SK-N-SH (cell line): ENCODE measurements at regions not wholly inside any gene's neighbourhood (a gene's known extent, or its start where the extent isn't known, plus 50 kb on each side); places are given as distances from the start of the nearest gene placed in this dataset.

ENCODE experiments used
- CTCF ChIA-PET: fragments of 300-600, 350-600 bp; formaldehyde crosslinking; extraction: SDS; loops from one replicate; lab custom pipeline; 2021; lab: Yijun Ruan, JAX
- POLR2A ChIA-PET: fragments of 350-600 bp; sonication (Branson Sonifier 250); formaldehyde crosslinking; extraction: SDS; loops from one replicate; lab custom pipeline; 2020; ENCODE audit warnings: antibody characterized with exemption, inconsistent platforms; lab: Yijun Ruan, JAX
- DNase-seq: peaks from one replicate; pipeline ENCODE4 v3.0.0; 2012
- H2AFZ ChIP-seq: fragments of 200-600 bp; sonication (generic); 2 replicates; pipeline ENCODE4 v1.8.1; 2016; ENCODE audit warnings: antibody characterized with exemption, mild to moderate bottlenecking, low read depth
- H3F3A ChIP-seq: fragments of 200-600 bp; sonication (generic); replicated peaks from 2 replicates; pipeline ENCODE3; 2016; ENCODE audit warnings: antibody characterized with exemption, mild to moderate bottlenecking; ENCODE audit not compliant: insufficient read depth
- H3K27ac ChIP-seq, 2 experiments: fragments of 200-500 bp in 1 of 2; fragments of 200-600 bp in 1 of 2; sonication (Bioruptor generic) in 1 of 2; sonication (generic), shearing (Covaris generic) in 1 of 2; 2 replicates each; pipeline versions ENCODE4 v1.5.1 to v1.6.1; 2014 to 2016; ENCODE audit warnings: low read depth in 2 of 2, inconsistent platforms in 1 of 2, low read length in 1 of 2, mild to moderate bottlenecking in 1 of 2, mixed read lengths in 1 of 2
- H3K27me3 ChIP-seq: fragments of 200-600 bp; sonication (generic), shearing (Covaris generic); 2 replicates; pipeline ENCODE4 v1.6.1; 2016; ENCODE audit warnings: mixed run types; ENCODE audit not compliant: insufficient read depth
- H3K36me3 ChIP-seq, 2 experiments: fragments of 200-500 bp in 1 of 2; fragments of 200-600 bp in 1 of 2; sonication (Bioruptor generic) in 1 of 2; sonication (generic) in 1 of 2; replicated peaks in 1 of 2; 2 replicates each; pipeline versions ENCODE3 to v1.5.1; 2014 to 2016; ENCODE audit warnings: low read length in 1 of 2, mild to moderate bottlenecking in 1 of 2; ENCODE audit not compliant: insufficient read depth in 2 of 2, control insufficient read depth in 1 of 2
- H3K4me1 ChIP-seq, 2 experiments: fragments of 200-500 bp in 1 of 2; fragments of 200-600 bp in 1 of 2; sonication (Bioruptor generic) in 1 of 2; sonication (generic), shearing (Covaris generic) in 1 of 2; 2 replicates each; pipeline versions ENCODE4 v1.5.1 to v1.6.1; 2014 to 2016; ENCODE audit warnings: low read depth in 1 of 2, low read length in 1 of 2, mixed run types in 1 of 2; ENCODE audit not compliant: insufficient read depth in 2 of 2, control insufficient read depth in 1 of 2
- H3K4me2 ChIP-seq: fragments of 200-600 bp; sonication (generic), shearing (Covaris generic); 2 replicates; pipeline ENCODE4 v1.6.1; 2017; ENCODE audit warnings: mixed run types
- H3K4me3 ChIP-seq, 2 experiments: fragments of 200-500 bp in 1 of 2; fragments of 200-600 bp in 1 of 2; sonication (Bioruptor generic) in 1 of 2; sonication (generic), shearing (Covaris generic) in 1 of 2; 2 replicates each; pipeline versions ENCODE4 v1.5.1 to v1.8.1; 2014 to 2016; ENCODE audit warnings: low read depth in 2 of 2, inconsistent platforms in 1 of 2, low read length in 1 of 2, mild to moderate bottlenecking in 1 of 2, mixed read lengths in 1 of 2, moderate library complexity in 1 of 2
- H3K79me2 ChIP-seq: fragments of 200-600 bp; sonication (generic); 2 replicates; pipeline ENCODE4 v1.8.1; 2017; ENCODE audit warnings: mild to moderate bottlenecking; ENCODE audit not compliant: insufficient read depth
- H3K9ac ChIP-seq: fragments of 200-600 bp; sonication (generic); 2 replicates; pipeline ENCODE4 v1.6.1; 2017; ENCODE audit warnings: mixed run types
- H3K9me2 ChIP-seq: fragments of 200-600 bp; sonication (generic); 2 replicates; pipeline ENCODE4 v1.6.1; 2017; ENCODE audit warnings: mixed run types
- H3K9me3 ChIP-seq: fragments of 200-600 bp; sonication (generic); 2 replicates; pipeline ENCODE4 v1.6.1; 2017; ENCODE audit warnings: mixed run types, mild to moderate bottlenecking, moderate library complexity
- H4K20me1 ChIP-seq: fragments of 200-600 bp; sonication (generic); 2 replicates; pipeline ENCODE4 v1.6.1; 2017; ENCODE audit warnings: mild to moderate bottlenecking, mixed run types; ENCODE audit not compliant: insufficient read depth
- ELF1 ChIP-seq: IDR thresholded peaks from 2 replicates; pipeline ENCODE4 v1.4.0; 2012
- EZH2phosphoT487 ChIP-seq: fragments of 200-600 bp; sonication (generic); IDR thresholded peaks from 2 replicates; pipeline ENCODE4 v1.6.1; 2017; ENCODE audit warnings: low read depth, mixed run types, mild to moderate bottlenecking, antibody characterized with exemption, moderate library complexity, borderline replicate concordance
- FOXJ3 ChIP-seq: sonication (generic); formaldehyde crosslinking; IDR thresholded peaks from 2 replicates; pipeline ENCODE4 v1.5.1; 2020; ENCODE audit warnings: mild to moderate bottlenecking, missing genetic modification reagents
- FOXM1 ChIP-seq: IDR thresholded peaks from 2 replicates; pipeline ENCODE4 v1.4.0; 2012; ENCODE audit warnings: low read depth, mild to moderate bottlenecking
- GABPA ChIP-seq: IDR thresholded peaks from 2 replicates; pipeline ENCODE4 v1.4.0; 2012; ENCODE audit warnings: low read depth, mild to moderate bottlenecking
- GATA2 ChIP-seq: sonication (generic); formaldehyde crosslinking; IDR thresholded peaks from 2 replicates; pipeline ENCODE4 v1.5.0; 2020; ENCODE audit warnings: mild to moderate bottlenecking, missing genetic modification reagents
- IRF3 ChIP-seq: fragments of 150-350 bp; IDR thresholded peaks from 2 replicates; pipeline ENCODE4 v1.6.1; 2016; ENCODE audit warnings: mild to moderate bottlenecking, low read depth, low read length
- JUND ChIP-seq: IDR thresholded peaks from 2 replicates; pipeline ENCODE4 v1.4.0; 2012
- MAX ChIP-seq: IDR thresholded peaks from 2 replicates; pipeline ENCODE4 v1.4.0; 2012; ENCODE audit warnings: low read depth
- MXI1 ChIP-seq: IDR thresholded peaks from 2 replicates; pipeline ENCODE4 v1.6.1; 2012; ENCODE audit warnings: mild to moderate bottlenecking, low read depth, low read length, improper control_type of control experiment
- NFIC ChIP-seq: IDR thresholded peaks from 2 replicates; pipeline ENCODE4 v1.4.0; 2012; ENCODE audit warnings: borderline replicate concordance
- NRF1 ChIP-seq: IDR thresholded peaks from 2 replicates; pipeline ENCODE4 v1.6.1; 2012; ENCODE audit warnings: low read depth, mild to moderate bottlenecking, low read length
- RAD21 ChIP-seq: IDR thresholded peaks from 2 replicates; pipeline ENCODE4 v1.6.1; 2012; ENCODE audit warnings: mild to moderate bottlenecking, low read length
- REST ChIP-seq: IDR thresholded peaks from 2 replicates; pipeline ENCODE4 v1.6.1; 2012; ENCODE audit warnings: mild to moderate bottlenecking, low read depth, low read length, moderate library complexity
- SIN3A ChIP-seq: IDR thresholded peaks from 2 replicates; pipeline ENCODE4 v1.6.1; 2012; ENCODE audit warnings: low read depth, mild to moderate bottlenecking, low read length, moderate library complexity, borderline replicate concordance
- TAF1 ChIP-seq: IDR thresholded peaks from 2 replicates; pipeline ENCODE4 v1.6.1; 2012; ENCODE audit warnings: low read depth, mild to moderate bottlenecking, low read length, moderate library complexity, borderline replicate concordance
- TCF12 ChIP-seq: IDR thresholded peaks from 2 replicates; pipeline ENCODE4 v1.4.0; 2012
- TEAD4 ChIP-seq: IDR thresholded peaks from 2 replicates; pipeline ENCODE4 v1.4.0; 2012; ENCODE audit warnings: mild to moderate bottlenecking, borderline replicate concordance; ENCODE audit not compliant: insufficient read depth
- USF1 ChIP-seq: IDR thresholded peaks from 2 replicates; pipeline ENCODE4 v1.4.0; 2012; ENCODE audit warnings: low read depth, borderline replicate concordance
- USF2 ChIP-seq: fragments of 150-350 bp; IDR thresholded peaks from 2 replicates; pipeline ENCODE4 v1.6.1; 2017; ENCODE audit warnings: antibody characterized with exemption, low read length, low read depth, borderline replicate concordance
- WGBS: methylation state at CpG from one replicate; pipeline ENCODE4 v1.1.6; 2017; ENCODE audit warnings: low lambda C conversion rate; 5-methylcytosine and 5-hydroxymethylcytosine counted together

GRCh38 chr10:20963721-20964595 is 66.8 kb upstream of the NEBL start (continued):
- TF ChIP-seq REST (no peak), TEAD4 (no peak)

GRCh38 chr10:20963056-20963455 is 65.9 kb upstream of the NEBL start:
- Histone ChIP-seq H3K4me1 (no peaks in the 10 kb centered on the region; a peak in 2 of 4 replicates), H3K27me3 (no peaks in the 10 kb centered on the region), H3F3A (no peaks in the 10 kb centered on the region), H3K9me3 (no peaks in the 10 kb centered on the region), H3K9ac (no peak overlapping the region), H3K9me2 (no peaks in the 10 kb centered on the region), H2AFZ (no peak overlapping the region), H3K36me3 (peaks cover 0 to 2% of the 10 kb centered on the region in 2 experiments), H3K27ac (peak overlapping the region in 1 of 2 experiments; percentile 100; a peak in 2 of 4 replicates), H4K20me1 (no peaks in the 10 kb centered on the region), H3K4me3 (peak overlapping the region in 1 of 2 experiments; percentile 6; a peak in 1 of 4 replicates), H3K4me2 (no peak overlapping the region), H3K79me2 (no peaks in the 10 kb centered on the region)
- ChIA-PET CTCF (interaction anchor here (1.1 to 2.6 kb wide), 6 partner anchors 14 to 533 kb away, joined by 3 to 8 read pairs (median 5); no protein-coding TSS in a partner anchor), POLR2A (no interaction called here)
- 68% methylated on average over 3 of the region's 3 CpGs for WGBS
- DNase-seq = no peak
- no peak for TF ChIP-seq GATA2 (CRISPR knock-in tag)
- TF ChIP-seq SIN3A = no peak
- TF ChIP-seq USF1 = no peak
- no peak for TF ChIP-seq NRF1
- no peak for TF ChIP-seq NFIC
- TF ChIP-seq MAX = no peak
- TF ChIP-seq RAD21 = no peak
- TF ChIP-seq MXI1 = no peak
- no peak for TF ChIP-seq IRF3
- TF ChIP-seq FOXM1 = no peak
- TF ChIP-seq USF2 = no peak
- TF ChIP-seq JUND = no peak
- TF ChIP-seq GABPA = no peak
- TF ChIP-seq EZH2phosphoT487 = no peak
- TF ChIP-seq TCF12 = no peak
- no peak for TF ChIP-seq FOXJ3
- no peak for TF ChIP-seq TAF1
- TF ChIP-seq ELF1 = no peak
- TF ChIP-seq REST = no peak
